AG04449 (cell line): ENCODE measurements at regions not wholly inside any gene's neighbourhood (a gene's known extent, or its start where the extent isn't known, plus 50 kb on each side); places are given as distances from the start of the nearest gene placed in this dataset.

Source experiments
- CTCF ChIA-PET: fragments of 350-600 bp; formaldehyde crosslinking; extraction: SDS; loops from one replicate; lab custom pipeline; 2021; ENCODE audit warnings: antibody characterized with exemption; lab: Yijun Ruan, JAX
- POLR2A ChIA-PET: fragments of 400-600, 350-600 bp; formaldehyde crosslinking; extraction: SDS; loops from one replicate; lab custom pipeline; 2020; ENCODE audit warnings: antibody characterized with exemption, inconsistent platforms; lab: Yijun Ruan, JAX
- DNase-seq: peaks from one replicate; pipeline ENCODE4 v3.0.0-alpha.2; 2010; ENCODE audit warnings: low read depth, low spot score
- H3K4me3 ChIP-seq: 2 replicates; pipeline ENCODE4 v1.5.1; 2011; ENCODE audit warnings: low read depth, mild to moderate bottlenecking, control low read depth, low read length
- CTCF ChIP-seq: IDR thresholded peaks from one replicate; pipeline ENCODE4 v1.5.1; 2011; ENCODE audit warnings: mild to moderate bottlenecking, moderate library complexity, low read length, control low read depth, inconsistent platforms; ENCODE audit not compliant: insufficient read depth; ENCODE audit errors: missing control alignments

DNA sequence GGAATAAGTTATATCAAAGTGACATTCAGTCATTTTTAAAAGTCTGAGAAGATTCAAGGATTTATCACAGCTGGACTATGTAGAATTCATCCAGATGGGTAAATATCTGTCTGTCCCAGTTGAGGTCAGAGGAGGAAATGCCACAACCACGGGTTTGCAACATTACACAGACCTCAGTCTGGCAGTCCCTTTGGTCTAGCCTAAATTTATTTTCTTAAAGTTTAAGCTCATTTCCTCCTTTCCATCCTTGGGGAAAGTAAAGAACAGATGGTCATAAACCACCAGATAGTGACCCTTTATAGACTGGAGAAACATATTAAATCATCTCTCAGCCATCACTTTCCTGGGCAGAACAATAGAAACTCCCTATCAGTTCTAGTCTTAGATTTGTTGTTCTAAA is 238.4 kb upstream of the DDI1 start:
- no peak for TF ChIP-seq CTCF
- ChIA-PET POLR2A (interaction anchor here (0.6 kb wide), 1 partner anchor 10 kb away, joined by 3 read pairs; no protein-coding TSS in a partner anchor), CTCF (interaction anchor here (1.2 kb wide), 1 partner anchor 10 kb away, joined by 3 read pairs; no protein-coding TSS in a partner anchor)
- DNase-seq: no peak
- H3K4me3 ChIP-seq: no peak overlapping the region

GRCh38 chr11:103798446-103798845 is 238.0 kb upstream of the DDI1 start:
- no peak for TF ChIP-seq CTCF
- no peak overlapping the region for H3K4me3 ChIP-seq
- no peak for DNase-seq
- CTCF ChIA-PET: interaction anchor here (1.2 kb wide), 1 partner anchor 10 kb away, joined by 3 read pairs; no protein-coding TSS in a partner anchor
- POLR2A ChIA-PET: interaction anchor here (0.6 kb wide), 1 partner anchor 9 kb away, joined by 3 read pairs; no protein-coding TSS in a partner anchor

DNA sequence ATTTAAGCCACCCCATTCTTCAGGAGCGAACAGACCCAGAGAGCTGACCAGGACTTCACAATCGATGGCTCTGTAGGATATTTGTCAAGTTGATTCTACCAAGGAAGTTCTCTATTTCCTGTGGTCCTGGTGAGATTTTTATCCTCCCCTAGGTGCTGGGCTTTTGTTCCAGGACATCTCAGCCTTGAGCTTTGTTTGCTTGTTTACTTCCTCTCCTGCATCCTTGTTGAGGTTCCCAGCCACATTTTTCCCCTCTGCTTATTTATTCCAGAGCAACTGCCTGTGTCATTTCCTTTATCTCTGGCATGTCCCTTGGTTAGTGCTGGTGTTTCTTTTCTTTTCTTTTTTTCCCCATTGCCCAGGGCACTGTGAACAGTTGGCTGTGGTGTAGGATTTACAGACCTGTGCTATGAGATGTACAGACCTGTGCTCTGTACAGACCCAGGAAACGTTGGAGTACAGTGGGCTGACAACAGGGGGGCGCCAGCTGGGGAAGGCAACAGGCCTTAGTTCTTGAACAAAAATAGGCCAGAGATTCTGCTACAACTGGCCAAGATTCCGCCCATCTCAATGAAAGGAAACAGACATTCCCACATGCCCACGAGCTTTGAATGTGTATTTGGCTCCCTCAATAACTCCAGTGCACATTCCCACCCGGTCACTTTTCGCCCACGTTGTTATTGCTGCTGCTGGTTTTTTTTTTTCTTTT is 235.9 kb upstream of the DDI1 start:
- no peak overlapping the region for H3K4me3 ChIP-seq
- DNase-seq: no peak
- TF ChIP-seq CTCF: no peak
- ChIA-PET CTCF (interaction anchor here (1.0 to 1.6 kb wide), 2 partner anchors 14 to 26 kb away, joined by 3 to 4 read pairs; no protein-coding TSS in a partner anchor), POLR2A (no interaction called here)

DNA sequence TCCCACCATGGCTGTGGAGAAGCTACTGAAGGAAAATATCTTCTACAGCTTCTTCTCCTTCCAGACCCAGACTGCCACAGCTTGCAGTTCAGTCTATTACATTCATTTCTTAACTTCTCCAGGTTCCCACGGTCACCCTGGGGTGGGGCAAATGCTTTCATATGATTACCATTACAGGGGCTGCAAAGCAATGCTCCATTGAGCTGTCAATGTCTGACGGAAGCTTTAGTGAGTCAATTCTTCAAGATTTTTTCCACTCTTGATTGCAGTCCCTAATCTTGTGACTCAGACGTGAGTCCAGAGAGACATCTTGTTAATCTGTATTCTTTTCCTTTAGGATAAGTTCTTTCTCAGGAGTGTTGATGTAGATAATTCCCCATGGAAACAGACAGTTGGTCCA is 233.4 kb upstream of the DDI1 start:
- CTCF ChIA-PET: interaction anchor here (1.5 kb wide), 1 partner anchor 120 kb away, joined by 4 read pairs; no protein-coding TSS in a partner anchor
- POLR2A ChIA-PET: no interaction called here
- no peak for DNase-seq
- H3K4me3 ChIP-seq: no peak overlapping the region
- no peak for TF ChIP-seq CTCF

- ChIA-PET CTCF (interaction anchor here (1.1 to 1.9 kb wide), 2 partner anchors 16 to 123 kb away, joined by 3 to 6 read pairs; no protein-coding TSS in a partner anchor), POLR2A (no interaction called here)
- H3K4me3 ChIP-seq: no peak overlapping the region
- no peak for DNase-seq
- no peak for TF ChIP-seq CTCF
These were observed 230.8 kb upstream of the DDI1 start for GRCh38 chr11:103805688-103806009.

GRCh38 chr11:103806130-103806895 is 230.1 kb upstream of the DDI1 start:
- TF ChIP-seq CTCF: no peak
- ChIA-PET POLR2A (no interaction called here), CTCF (interaction anchor here (0.9 to 1.9 kb wide), 3 partner anchors 17 to 268 kb away, joined by 3 to 6 read pairs (median 3); no protein-coding TSS in a partner anchor)
- DNase-seq: no peak
- H3K4me3 ChIP-seq: no peak overlapping the region
